H1 (cell line): ENCODE measurements at regions not wholly inside any gene's neighbourhood (a gene's known extent, or its start where the extent isn't known, plus 50 kb on each side); places are given as distances from the start of the nearest gene placed in this dataset.

Experiments used
- CBX8 ChIP-seq: fragments of 300-800, 300-1000 bp; sonication (generic); IDR thresholded peaks from 2 replicates; pipeline ENCODE4 v1.7.1; 2016; ENCODE audit warnings: low read depth, low read length, borderline replicate concordance
- CHD7 ChIP-seq: fragments of 300-600 bp; sonication (generic); IDR thresholded peaks from 2 replicates; pipeline ENCODE4 v1.7.1; 2012; ENCODE audit warnings: low read length, moderate library complexity, mild to moderate bottlenecking, inconsistent platforms; ENCODE audit not compliant: insufficient replicate concordance
- EP300 ChIP-seq, 2 experiments: IDR thresholded peaks; 1 replicate in 1 of 2; 2 replicates in 1 of 2; pipeline ENCODE4 v1.6.1; 2011 to 2012; ENCODE audit warnings: low read depth in 2 of 2, low read length in 2 of 2, mild to moderate bottlenecking in 2 of 2, borderline replicate concordance in 1 of 2, inconsistent platforms in 1 of 2, moderate library complexity in 1 of 2
- GABPA ChIP-seq: IDR thresholded peaks from 2 replicates; pipeline ENCODE4 v1.6.1; 2011; ENCODE audit warnings: mild to moderate bottlenecking, low read length, moderate library complexity, borderline replicate concordance; ENCODE audit not compliant: insufficient read depth
- KDM1A ChIP-seq: fragments of 200-600, 300-600 bp; sonication (generic); IDR thresholded peaks from 2 replicates; pipeline ENCODE4 v1.7.1; 2016; ENCODE audit warnings: mild to moderate bottlenecking, low read length, borderline replicate concordance
- MAX ChIP-seq: IDR thresholded peaks from 2 replicates; pipeline ENCODE4 v1.6.1; 2012; ENCODE audit warnings: inconsistent platforms
- RNF2 ChIP-seq: fragments of 200-900, 300-1000 bp; sonication (generic); IDR thresholded peaks from 2 replicates; pipeline ENCODE4 v1.7.1; 2016; ENCODE audit warnings: borderline replicate concordance, low read depth, mild to moderate bottlenecking, antibody characterized with exemption, low read length; ENCODE audit not compliant: poor library complexity, severe bottlenecking; ENCODE audit errors: missing control alignments

GRCh38 chrY:15704906-15705305, 1180.6 kb downstream of the NLGN4Y start (continued):
- TF ChIP-seq CHD7 (no peak), RNF2 (no peak), EP300 (IDR thresholded peaks at IDR 0.05; ENCODE audit: borderline replicate concordance in 1 of 2, low read depth in 2 of 2, low read length in 2 of 2) (no peak), CBX8 (no peak), GABPA (no peak), MAX (no peak), KDM1A (no peak)
